ENCODE measurements at regions not wholly inside any gene's neighbourhood (a gene's known extent, or its start where the extent isn't known, plus 50 kb on each side); places are given as distances from the start of the nearest gene placed in this dataset.

DNA sequence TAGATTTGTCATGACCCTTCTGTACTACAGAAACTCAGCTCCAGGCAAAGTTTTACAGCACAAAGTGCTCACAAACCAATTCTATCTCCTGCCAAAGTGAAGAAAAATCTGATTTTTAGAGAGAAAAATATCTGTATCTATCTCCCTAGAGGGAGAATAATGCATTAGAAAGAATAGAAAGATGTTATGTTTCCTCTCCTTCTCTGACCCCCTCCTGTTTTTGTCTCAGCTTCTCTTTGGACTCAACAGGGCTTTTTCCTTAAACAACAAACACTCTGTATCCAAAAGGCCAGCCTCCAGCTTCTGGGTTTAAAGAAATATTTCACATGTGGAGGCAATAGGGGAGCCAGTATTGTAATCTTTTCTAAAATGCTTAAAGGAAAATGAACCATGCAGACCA lies 627.4 kb downstream of the REEP3 start:
- TF ChIP-seq, protein P1, sequence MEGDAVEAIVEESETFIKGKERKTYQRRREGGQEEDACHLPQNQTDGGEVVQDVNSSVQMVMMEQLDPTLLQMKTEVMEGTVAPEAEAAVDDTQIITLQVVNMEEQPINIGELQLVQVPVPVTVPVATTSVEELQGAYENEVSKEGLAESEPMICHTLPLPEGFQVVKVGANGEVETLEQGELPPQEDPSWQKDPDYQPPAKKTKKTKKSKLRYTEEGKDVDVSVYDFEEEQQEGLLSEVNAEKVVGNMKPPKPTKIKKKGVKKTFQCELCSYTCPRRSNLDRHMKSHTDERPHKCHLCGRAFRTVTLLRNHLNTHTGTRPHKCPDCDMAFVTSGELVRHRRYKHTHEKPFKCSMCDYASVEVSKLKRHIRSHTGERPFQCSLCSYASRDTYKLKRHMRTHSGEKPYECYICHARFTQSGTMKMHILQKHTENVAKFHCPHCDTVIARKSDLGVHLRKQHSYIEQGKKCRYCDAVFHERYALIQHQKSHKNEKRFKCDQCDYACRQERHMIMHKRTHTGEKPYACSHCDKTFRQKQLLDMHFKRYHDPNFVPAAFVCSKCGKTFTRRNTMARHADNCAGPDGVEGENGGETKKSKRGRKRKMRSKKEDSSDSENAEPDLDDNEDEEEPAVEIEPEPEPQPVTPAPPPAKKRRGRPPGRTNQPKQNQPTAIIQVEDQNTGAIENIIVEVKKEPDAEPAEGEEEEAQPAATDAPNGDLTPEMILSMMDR (IDR thresholded peaks at IDR 0.05; ENCODE audit: low read depth, low read length): no peak
- TF ChIP-seq EZH2phosphoT487 (IDR thresholded peaks at IDR 0.05; ENCODE audit: low read depth): no peak
